CD4-positive, CD25-positive, alpha-beta regulatory T cell (primary cell): ENCODE measurements at regions not wholly inside any gene's neighbourhood (a gene's known extent, or its start where the extent isn't known, plus 50 kb on each side); places are given as distances from the start of the nearest gene placed in this dataset.

Experiments used
- ATAC-seq, 2 donors: fragments of 150-1000 bp; cut with Tn5 transposase; one replicate each; pipeline ENCODE4 v1.10.0; 2021; ENCODE audit warnings: low read depth in 2 of 2, moderate number of reproducible peaks in 2 of 2, moderate library complexity in 1 of 2
- DNase-seq, 3 donors: peaks; one replicate each; pipeline versions ENCODE4 v3.0.0 to v3.0.0-alpha.2; 2012 to 2022; ENCODE audit warnings: mixed read lengths in 1 of 3
- H3K27ac ChIP-seq: one replicate; pipeline ENCODE4 v1.7.0; 2013; ENCODE audit warnings: mild to moderate bottlenecking, low read length; ENCODE audit not compliant: insufficient read depth, poor library complexity, severe bottlenecking
- H3K27me3 ChIP-seq: one replicate; pipeline ENCODE4 v1.7.0; 2013; ENCODE audit warnings: low read length; ENCODE audit not compliant: control insufficient read depth, insufficient read depth
- H3K36me3 ChIP-seq: one replicate; pipeline ENCODE4 v1.7.0; 2013; ENCODE audit warnings: mild to moderate bottlenecking, low read length, moderate library complexity; ENCODE audit not compliant: control insufficient read depth, insufficient read depth
- H3K4me1 ChIP-seq: 2 replicates; pipeline ENCODE4 v1.7.0; 2013; ENCODE audit warnings: mild to moderate bottlenecking, low read length; ENCODE audit not compliant: insufficient read depth, control insufficient read depth, poor library complexity, severe bottlenecking
- H3K4me3 ChIP-seq: one replicate; pipeline ENCODE4 v1.7.0; 2013; ENCODE audit warnings: low read depth, mild to moderate bottlenecking, low read length, moderate library complexity
- H3K9me3 ChIP-seq, 2 experiments: 1 replicate in 1 of 2; 2 replicates in 1 of 2; pipeline ENCODE4 v1.7.0; 2013; ENCODE audit warnings: low read length in 2 of 2, mild to moderate bottlenecking in 1 of 2, moderate library complexity in 1 of 2; ENCODE audit not compliant: control insufficient read depth in 2 of 2
- H3K27ac Mint-ChIP-seq, 3 donors: one replicate each; pipeline ENCODE4 v1.8.0; 2020 to 2022; ENCODE audit warnings: mild to moderate bottlenecking in 3 of 3, mixed read lengths in 3 of 3, moderate library complexity in 2 of 3
- H3K27me3 Mint-ChIP-seq: one replicate; pipeline ENCODE4 v1.8.0; 2022; ENCODE audit warnings: mild to moderate bottlenecking, mixed read lengths
- H3K36me3 Mint-ChIP-seq: one replicate; pipeline ENCODE4 v1.8.0; 2020; ENCODE audit warnings: mixed read lengths
- H3K4me1 Mint-ChIP-seq, 4 donors: one replicate each; pipeline ENCODE4 v1.8.0; 2020 to 2022; ENCODE audit warnings: mixed read lengths in 4 of 4, mild to moderate bottlenecking in 1 of 4
- H3K4me3 Mint-ChIP-seq, 4 donors: one replicate each; pipeline ENCODE4 v1.8.0; 2020 to 2022; ENCODE audit warnings: mild to moderate bottlenecking in 4 of 4, mixed read lengths in 4 of 4, moderate library complexity in 3 of 4
- H3K9me3 Mint-ChIP-seq, 7 donors: one replicate each; pipeline ENCODE4 v1.8.0; 2020 to 2022; ENCODE audit warnings: mixed read lengths in 7 of 7, mild to moderate bottlenecking in 3 of 7, moderate library complexity in 2 of 7

GRCh38 chr3:165899066-165899465, 61.8 kb upstream of the BCHE start:
- Histone ChIP-seq H3K4me1 (no peaks in the 10 kb centered on the region), H3K4me3 (no peak overlapping the region), H3K9me3 (no peaks in the 10 kb centered on the region), H3K27me3 (no peaks in the 10 kb centered on the region), H3K36me3 (no peaks in the 10 kb centered on the region), H3K27ac (no peak overlapping the region)
- H3K27me3 Mint-ChIP-seq: no peaks in the 10 kb centered on the region
- H3K9me3 Mint-ChIP-seq: peaks cover 3 to 31% (median 6%) of the 10 kb centered on the region in 7 donors
- no peaks in the 10 kb centered on the region for H3K36me3 Mint-ChIP-seq
- no peak overlapping the region for H3K27ac Mint-ChIP-seq
- no peak overlapping the region for H3K4me3 Mint-ChIP-seq
- no peak for DNase-seq
- no peak for ATAC-seq
- no peaks in the 10 kb centered on the region for H3K4me1 Mint-ChIP-seq

GRCh38 chr3:165897137-165897536, 59.9 kb upstream of the BCHE start:
- no peak overlapping the region for H3K4me3 Mint-ChIP-seq
- no peaks in the 10 kb centered on the region for H3K36me3 ChIP-seq
- DNase-seq (no peak), ATAC-seq (no peak)
- no peaks in the 10 kb centered on the region for H3K4me1 Mint-ChIP-seq
- no peak overlapping the region for H3K27ac ChIP-seq
- H3K27me3 Mint-ChIP-seq: no peaks in the 10 kb centered on the region
- H3K27ac Mint-ChIP-seq: no peak overlapping the region
- no peaks in the 10 kb centered on the region for H3K9me3 ChIP-seq
- peaks cover 1 to 16% (median 4%) of the 10 kb centered on the region in 7 donors for H3K9me3 Mint-ChIP-seq
- no peaks in the 10 kb centered on the region for H3K36me3 Mint-ChIP-seq
- H3K27me3 ChIP-seq: no peaks in the 10 kb centered on the region
- no peaks in the 10 kb centered on the region for H3K4me1 ChIP-seq
- no peak overlapping the region for H3K4me3 ChIP-seq

- H3K27ac Mint-ChIP-seq: no peak overlapping the region
- no peaks in the 10 kb centered on the region for H3K9me3 ChIP-seq
- H3K4me1 ChIP-seq: no peaks in the 10 kb centered on the region
- H3K4me1 Mint-ChIP-seq: no peaks in the 10 kb centered on the region
- no peak overlapping the region for H3K4me3 ChIP-seq
- no peak for ATAC-seq
- no peaks in the 10 kb centered on the region for H3K36me3 ChIP-seq
- no peak overlapping the region for H3K27ac ChIP-seq
- peaks cover 2 to 16% (median 4%) of the 10 kb centered on the region in 7 donors for H3K9me3 Mint-ChIP-seq
- H3K36me3 Mint-ChIP-seq: no peaks in the 10 kb centered on the region
- no peaks in the 10 kb centered on the region for H3K27me3 ChIP-seq
- H3K27me3 Mint-ChIP-seq: no peaks in the 10 kb centered on the region
- no peak overlapping the region for H3K4me3 Mint-ChIP-seq
- no peak for DNase-seq
Measured at GRCh38 chr3:165895919-165896318, 58.7 kb upstream of the BCHE start.

- Histone ChIP-seq H3K36me3 (no peaks in the 10 kb centered on the region), H3K9me3 (no peaks in the 10 kb centered on the region), H3K27ac (no peak overlapping the region), H3K27me3 (no peaks in the 10 kb centered on the region), H3K4me3 (no peak overlapping the region), H3K4me1 (no peaks in the 10 kb centered on the region)
- Mint-ChIP-seq H3K27ac (no peak overlapping the region), H3K4me1 (no peaks in the 10 kb centered on the region), H3K9me3 (peaks cover 1 to 10% (median 4%) of the 10 kb centered on the region in 7 donors), H3K27me3 (no peaks in the 10 kb centered on the region), H3K36me3 (no peaks in the 10 kb centered on the region), H3K4me3 (no peak overlapping the region)
- DNase-seq: no peak
- no peak for ATAC-seq
Measured at GRCh38 chr3:165892565-165892964, 55.3 kb upstream of the BCHE start.
